ENCODE measurements at regions not wholly inside any gene's neighbourhood (a gene's known extent, or its start where the extent isn't known, plus 50 kb on each side); places are given as distances from the start of the nearest gene placed in this dataset.

- H3K27me3 ChIP-seq (ENCODE audit: insufficient read depth, insufficient read length) = no peaks in the 10 kb centered on the region
- no peaks in the 10 kb centered on the region for H3K4me1 ChIP-seq (ENCODE audit: insufficient read depth, insufficient read length)
- no peaks in the 10 kb centered on the region for H3K36me3 ChIP-seq (ENCODE audit: insufficient read depth, insufficient read length, low read length)
- no peak overlapping the region for H3K4me3 ChIP-seq (ENCODE audit: insufficient read length, low read depth)
- 0 out of 2 replicates have a peak, but pooled peaks cover 10% of the 10 kb centered on the region for H3K9me3 ChIP-seq (ENCODE audit: insufficient read depth, low read length)
- no peak overlapping the region for H3K9ac ChIP-seq (ENCODE audit: insufficient read length, low read depth)
- TF ChIP-seq SUZ12 (IDR thresholded peaks at IDR 0.05; ENCODE audit: extremely low read depth, insufficient read depth, insufficient read length) = no peak
- no peak for TF ChIP-seq YY1 (IDR thresholded peaks at IDR 0.05; ENCODE audit: insufficient read depth, insufficient read length)
- no peak for TF ChIP-seq ZNF274 (IDR thresholded peaks at IDR 0.05; ENCODE audit: low read depth, low read length)
- no peak for DNase-seq (ENCODE audit: low read depth, low spot score)
Measured at GRCh38 chr12:97313471-97314190, 149.0 kb upstream of the RMST start.

GRCh38 chr12:97316321-97316720 is 146.3 kb upstream of the RMST start:
- H3K36me3 ChIP-seq (ENCODE audit: insufficient read depth, insufficient read length, low read length) = no peaks in the 10 kb centered on the region
- no peak for DNase-seq (ENCODE audit: low read depth, low spot score)
- H3K9ac ChIP-seq (ENCODE audit: insufficient read length, low read depth) = no peak overlapping the region
- no peaks in the 10 kb centered on the region for H3K4me1 ChIP-seq (ENCODE audit: insufficient read depth, insufficient read length)
- H3K9me3 ChIP-seq (ENCODE audit: insufficient read depth, low read length) = 0 out of 2 replicates have a peak, but pooled peaks cover 7% of the 10 kb centered on the region
- no peak overlapping the region for H3K4me3 ChIP-seq (ENCODE audit: insufficient read length, low read depth)
- TF ChIP-seq SUZ12 (IDR thresholded peaks at IDR 0.05; ENCODE audit: extremely low read depth, insufficient read depth, insufficient read length) (no peak), YY1 (IDR thresholded peaks at IDR 0.05; ENCODE audit: insufficient read depth, insufficient read length) (no peak), ZNF274 (IDR thresholded peaks at IDR 0.05; ENCODE audit: low read depth, low read length) (no peak)
- H3K27me3 ChIP-seq (ENCODE audit: insufficient read depth, insufficient read length) = no peaks in the 10 kb centered on the region

DNA sequence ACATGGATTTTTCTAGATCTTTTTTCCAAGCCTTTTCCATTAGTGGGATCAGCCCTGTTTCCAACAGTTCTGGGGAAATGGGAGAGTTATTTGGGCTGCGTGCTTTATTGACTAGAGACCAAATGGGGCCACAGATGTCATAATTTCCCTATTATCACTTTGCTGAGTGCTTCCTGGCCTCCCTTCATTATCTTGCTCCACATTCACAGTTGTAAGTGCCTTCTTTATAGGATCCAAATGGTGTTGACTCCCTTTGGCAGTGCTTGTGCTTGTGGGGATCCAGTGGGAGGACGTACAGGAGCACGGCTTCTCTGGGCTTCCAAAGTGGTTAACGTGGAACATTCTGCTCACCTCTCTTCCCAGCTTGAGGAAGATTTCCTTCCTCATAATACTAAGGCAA is 141.0 kb upstream of the RMST start:
- no peak for DNase-seq (ENCODE audit: low read depth, low spot score)
- peaks cover 2% of the 10 kb centered on the region for H3K4me1 ChIP-seq (ENCODE audit: insufficient read depth, insufficient read length)
- TF ChIP-seq ZNF274 (IDR thresholded peaks at IDR 0.05; ENCODE audit: low read depth, low read length) = no peak
- no peak for TF ChIP-seq SUZ12 (IDR thresholded peaks at IDR 0.05; ENCODE audit: extremely low read depth, insufficient read depth, insufficient read length)
- TF ChIP-seq YY1 (IDR thresholded peaks at IDR 0.05; ENCODE audit: insufficient read depth, insufficient read length) = no peak
- no peak overlapping the region for H3K9ac ChIP-seq (ENCODE audit: insufficient read length, low read depth)
- no peaks in the 10 kb centered on the region for H3K36me3 ChIP-seq (ENCODE audit: insufficient read depth, insufficient read length, low read length)
- no peak overlapping the region for H3K4me3 ChIP-seq (ENCODE audit: insufficient read length, low read depth)
- H3K9me3 ChIP-seq (ENCODE audit: insufficient read depth, low read length) = no peaks in the 10 kb centered on the region
- H3K27me3 ChIP-seq (ENCODE audit: insufficient read depth, insufficient read length) = no peaks in the 10 kb centered on the region

- no peaks in the 10 kb centered on the region for H3K36me3 ChIP-seq (ENCODE audit: insufficient read depth, insufficient read length, low read length)
- H3K4me3 ChIP-seq (ENCODE audit: insufficient read length, low read depth) = no peak overlapping the region
- H3K4me1 ChIP-seq (ENCODE audit: insufficient read depth, insufficient read length) = peaks cover 2% of the 10 kb centered on the region
- no peak overlapping the region for H3K9ac ChIP-seq (ENCODE audit: insufficient read length, low read depth)
- no peak for TF ChIP-seq YY1 (IDR thresholded peaks at IDR 0.05; ENCODE audit: insufficient read depth, insufficient read length)
- TF ChIP-seq ZNF274 (IDR thresholded peaks at IDR 0.05; ENCODE audit: low read depth, low read length) = no peak
- no peak for TF ChIP-seq SUZ12 (IDR thresholded peaks at IDR 0.05; ENCODE audit: extremely low read depth, insufficient read depth, insufficient read length)
- no peaks in the 10 kb centered on the region for H3K27me3 ChIP-seq (ENCODE audit: insufficient read depth, insufficient read length)
- no peaks in the 10 kb centered on the region for H3K9me3 ChIP-seq (ENCODE audit: insufficient read depth, low read length)
- DNase-seq (ENCODE audit: low read depth, low spot score) = no peak
Measured at GRCh38 chr12:97322388-97322787, 140.2 kb upstream of the RMST start.

GRCh38 chr12:97323154-97323553 is 139.4 kb upstream of the RMST start:
- Histone ChIP-seq H3K4me3 (ENCODE audit: insufficient read length, low read depth) (no peak overlapping the region), H3K27me3 (ENCODE audit: insufficient read depth, insufficient read length) (no peaks in the 10 kb centered on the region), H3K4me1 (ENCODE audit: insufficient read depth, insufficient read length) (peaks cover 2% of the 10 kb centered on the region), H3K9me3 (ENCODE audit: insufficient read depth, low read length) (no peaks in the 10 kb centered on the region), H3K36me3 (ENCODE audit: insufficient read depth, insufficient read length, low read length) (no peaks in the 10 kb centered on the region), H3K9ac (ENCODE audit: insufficient read length, low read depth) (no peak overlapping the region)
- no peak for DNase-seq (ENCODE audit: low read depth, low spot score)
- no peak for TF ChIP-seq SUZ12 (IDR thresholded peaks at IDR 0.05; ENCODE audit: extremely low read depth, insufficient read depth, insufficient read length)
- TF ChIP-seq ZNF274 (IDR thresholded peaks at IDR 0.05; ENCODE audit: low read depth, low read length) = no peak
- no peak for TF ChIP-seq YY1 (IDR thresholded peaks at IDR 0.05; ENCODE audit: insufficient read depth, insufficient read length)

- Histone ChIP-seq H3K36me3 (ENCODE audit: insufficient read depth, insufficient read length, low read length) (no peaks in the 10 kb centered on the region), H3K4me3 (ENCODE audit: insufficient read length, low read depth) (no peak overlapping the region), H3K9me3 (ENCODE audit: insufficient read depth, low read length) (no peaks in the 10 kb centered on the region), H3K4me1 (ENCODE audit: insufficient read depth, insufficient read length) (peaks cover 2% of the 10 kb centered on the region), H3K27me3 (ENCODE audit: insufficient read depth, insufficient read length) (no peaks in the 10 kb centered on the region), H3K9ac (ENCODE audit: insufficient read length, low read depth) (no peak overlapping the region)
- TF ChIP-seq SUZ12 (IDR thresholded peaks at IDR 0.05; ENCODE audit: extremely low read depth, insufficient read depth, insufficient read length) = no peak
- no peak for TF ChIP-seq YY1 (IDR thresholded peaks at IDR 0.05; ENCODE audit: insufficient read depth, insufficient read length)
- no peak for TF ChIP-seq ZNF274 (IDR thresholded peaks at IDR 0.05; ENCODE audit: low read depth, low read length)
- DNase-seq (ENCODE audit: low read depth, low spot score) = no peak
Measured at GRCh38 chr12:97324471-97324870, 138.1 kb upstream of the RMST start.

- no peak overlapping the region for H3K4me3 ChIP-seq (ENCODE audit: insufficient read length, low read depth)
Measured at GRCh38 chr12:97335115-97335514, 127.5 kb upstream of the RMST start.

More at GRCh38 chr12:97335115-97335514, 127.5 kb upstream of the RMST start:
- Histone ChIP-seq H3K36me3 (ENCODE audit: insufficient read depth, insufficient read length, low read length) (no peaks in the 10 kb centered on the region), H3K9me3 (ENCODE audit: insufficient read depth, low read length) (no peaks in the 10 kb centered on the region), H3K9ac (ENCODE audit: insufficient read length, low read depth) (no peak overlapping the region), H3K27me3 (ENCODE audit: insufficient read depth, insufficient read length) (no peaks in the 10 kb centered on the region), H3K4me1 (ENCODE audit: insufficient read depth, insufficient read length) (no peaks in the 10 kb centered on the region)
- TF ChIP-seq SUZ12 (IDR thresholded peaks at IDR 0.05; ENCODE audit: extremely low read depth, insufficient read depth, insufficient read length) = no peak
- TF ChIP-seq YY1 (IDR thresholded peaks at IDR 0.05; ENCODE audit: insufficient read depth, insufficient read length) = no peak
- TF ChIP-seq ZNF274 (IDR thresholded peaks at IDR 0.05; ENCODE audit: low read depth, low read length) = no peak
- no peak for DNase-seq (ENCODE audit: low read depth, low spot score)
